ENCODE measurements at regions not wholly inside any gene's neighbourhood (a gene's known extent, or its start where the extent isn't known, plus 50 kb on each side); places are given as distances from the start of the nearest gene placed in this dataset.
"Not testable (repeated sequence)": the region's sequence is repeated elsewhere in the genome, so short reads cannot be mapped to it uniquely, and the experiment has no call there.

- DNase-seq (ENCODE audit: low spot score): no peak
These were observed 129.1 kb downstream of the TNFRSF21 start for GRCh38 chr6:47180633-47181032.

GRCh38 chr6:47179286-47179685 lies 130.4 kb downstream of the TNFRSF21 start:
- DNase-seq (ENCODE audit: low spot score): no peak

- DNase-seq (ENCODE audit: low spot score): no peak
These were observed 133.5 kb upstream of the ADGRF1 start for GRCh38 chr6:47175656-47176055.

GRCh38 chr6:47174502-47175023 lies 132.4 kb upstream of the ADGRF1 start:
- no peak for DNase-seq (ENCODE audit: low spot score)

GRCh38 chr6:47174063-47174462 lies 131.9 kb upstream of the ADGRF1 start:
- DNase-seq (ENCODE audit: low spot score): not testable (repeated sequence)

- not testable (repeated sequence) for DNase-seq (ENCODE audit: low spot score)
These were observed 131.0 kb upstream of the ADGRF1 start for GRCh38 chr6:47173145-47173544.

GRCh38 chr6:47170617-47170947 lies 128.4 kb upstream of the ADGRF1 start:
- DNase-seq (ENCODE audit: low spot score): no peak

- peak; percentile 15 for DNase-seq (ENCODE audit: low spot score)
These were observed 127.9 kb upstream of the ADGRF1 start for GRCh38 chr6:47169785-47170616.

GRCh38 chr6:47168180-47168579 lies 126.0 kb upstream of the ADGRF1 start:
- no peak for DNase-seq (ENCODE audit: low spot score)

- no peak for DNase-seq (ENCODE audit: low spot score)
These were observed 123.8 kb upstream of the ADGRF1 start for GRCh38 chr6:47165918-47166317.

- DNase-seq (ENCODE audit: low spot score): no peak
These were observed 122.7 kb upstream of the ADGRF1 start for GRCh38 chr6:47164877-47165276.

GRCh38 chr6:47163536-47163935 lies 121.4 kb upstream of the ADGRF1 start:
- DNase-seq (ENCODE audit: low spot score): no peak

GRCh38 chr6:47162793-47163192 lies 120.7 kb upstream of the ADGRF1 start:
- DNase-seq (ENCODE audit: low spot score): peak; percentile 10

GRCh38 chr6:47162231-47162630 lies 120.1 kb upstream of the ADGRF1 start:
- no peak for DNase-seq (ENCODE audit: low spot score)

GRCh38 chr6:47161176-47161687 lies 119.1 kb upstream of the ADGRF1 start:
- DNase-seq (ENCODE audit: low spot score): peak; percentile 56

GRCh38 chr6:47160702-47161101 lies 118.6 kb upstream of the ADGRF1 start:
- no peak for DNase-seq (ENCODE audit: low spot score)

- no peak for DNase-seq (ENCODE audit: low spot score)
These were observed 117.6 kb upstream of the ADGRF1 start for GRCh38 chr6:47159763-47160162.

GRCh38 chr6:47157653-47158219 lies 115.6 kb upstream of the ADGRF1 start:
- no peak for DNase-seq (ENCODE audit: low spot score)

GRCh38 chr6:47157063-47157462 lies 114.9 kb upstream of the ADGRF1 start:
- DNase-seq (ENCODE audit: low spot score): no peak

- no peak for DNase-seq (ENCODE audit: low spot score)
These were observed 114.1 kb upstream of the ADGRF1 start for GRCh38 chr6:47156196-47156595.

GRCh38 chr6:47153404-47153755 lies 111.2 kb upstream of the ADGRF1 start:
- no peak for DNase-seq (ENCODE audit: low spot score)

- no peak for DNase-seq (ENCODE audit: low spot score)
These were observed 110.7 kb upstream of the ADGRF1 start for GRCh38 chr6:47152666-47153403.
